ENCODE measurements at regions not wholly inside any gene's neighbourhood (a gene's known extent, or its start where the extent isn't known, plus 50 kb on each side); places are given as distances from the start of the nearest gene placed in this dataset.

DNA sequence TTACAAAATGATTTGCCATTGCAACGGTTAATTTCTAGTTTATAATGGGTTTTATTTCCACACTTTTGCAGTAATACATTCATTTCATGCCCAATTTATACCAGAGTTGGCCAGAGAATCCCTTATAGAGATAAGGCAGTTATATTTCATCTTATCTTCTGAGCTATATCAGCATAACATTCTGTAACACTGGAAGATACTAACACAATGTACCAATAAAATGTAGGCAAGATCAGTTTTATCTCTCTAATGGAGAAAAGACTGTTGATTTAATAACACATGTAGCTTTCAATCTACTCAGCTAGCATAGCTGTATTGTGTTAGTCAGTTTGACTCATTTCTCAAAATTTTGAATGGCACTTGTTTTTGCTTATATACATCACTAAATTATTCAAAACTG, 738.6 kb downstream of the TRAM1L1 start:
- Histone ChIP-seq H3K9me3 (no peaks in the 10 kb centered on the region), H3K27ac (replicated peaks in 1 of 4) (no peak overlapping the region), H3K4me3 (no peak overlapping the region), H3K4me1 (no peaks in the 10 kb centered on the region), H3K36me3 (no peaks in the 10 kb centered on the region), H3K27me3 (no peaks in the 10 kb centered on the region)
- no peak for TF ChIP-seq EP300 (IDR thresholded peaks at IDR 0.05)
- no peak for TF ChIP-seq POLR2AphosphoS5 (IDR thresholded peaks at IDR 0.05)
- no peak for TF ChIP-seq POLR2A (IDR thresholded peaks at IDR 0.05; ENCODE audit: low read depth)
- TF ChIP-seq, protein P1, sequence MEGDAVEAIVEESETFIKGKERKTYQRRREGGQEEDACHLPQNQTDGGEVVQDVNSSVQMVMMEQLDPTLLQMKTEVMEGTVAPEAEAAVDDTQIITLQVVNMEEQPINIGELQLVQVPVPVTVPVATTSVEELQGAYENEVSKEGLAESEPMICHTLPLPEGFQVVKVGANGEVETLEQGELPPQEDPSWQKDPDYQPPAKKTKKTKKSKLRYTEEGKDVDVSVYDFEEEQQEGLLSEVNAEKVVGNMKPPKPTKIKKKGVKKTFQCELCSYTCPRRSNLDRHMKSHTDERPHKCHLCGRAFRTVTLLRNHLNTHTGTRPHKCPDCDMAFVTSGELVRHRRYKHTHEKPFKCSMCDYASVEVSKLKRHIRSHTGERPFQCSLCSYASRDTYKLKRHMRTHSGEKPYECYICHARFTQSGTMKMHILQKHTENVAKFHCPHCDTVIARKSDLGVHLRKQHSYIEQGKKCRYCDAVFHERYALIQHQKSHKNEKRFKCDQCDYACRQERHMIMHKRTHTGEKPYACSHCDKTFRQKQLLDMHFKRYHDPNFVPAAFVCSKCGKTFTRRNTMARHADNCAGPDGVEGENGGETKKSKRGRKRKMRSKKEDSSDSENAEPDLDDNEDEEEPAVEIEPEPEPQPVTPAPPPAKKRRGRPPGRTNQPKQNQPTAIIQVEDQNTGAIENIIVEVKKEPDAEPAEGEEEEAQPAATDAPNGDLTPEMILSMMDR (IDR thresholded peaks at IDR 0.05), result no peak
- no peak for DNase-seq (ENCODE audit: extremely low spot score)
- 71% methylated on average over 1 of the region's 1 CpG for WGBS
- intact Hi-C loops (cut with DNase I), result no loop called here

- Histone ChIP-seq H3K27ac (replicated peaks in 1 of 4) (no peak overlapping the region), H3K9me3 (no peaks in the 10 kb centered on the region), H3K27me3 (no peaks in the 10 kb centered on the region), H3K4me1 (no peaks in the 10 kb centered on the region), H3K4me3 (no peak overlapping the region), H3K36me3 (no peaks in the 10 kb centered on the region)
- DNase-seq (ENCODE audit: extremely low spot score), result no peak
- WGBS, result 78% methylated on average over 2 of the region's 2 CpGs
- no peak for TF ChIP-seq POLR2AphosphoS5 (IDR thresholded peaks at IDR 0.05)
- TF ChIP-seq, protein P1 (IDR thresholded peaks at IDR 0.05), result no peak
- TF ChIP-seq EP300 (IDR thresholded peaks at IDR 0.05), result no peak
- TF ChIP-seq POLR2A (IDR thresholded peaks at IDR 0.05; ENCODE audit: low read depth), result no peak
- intact Hi-C loops (cut with DNase I), result no loop called here
Observed at GRCh38 chr4:116343809-116344208, 741.6 kb downstream of the TRAM1L1 start.

DNA sequence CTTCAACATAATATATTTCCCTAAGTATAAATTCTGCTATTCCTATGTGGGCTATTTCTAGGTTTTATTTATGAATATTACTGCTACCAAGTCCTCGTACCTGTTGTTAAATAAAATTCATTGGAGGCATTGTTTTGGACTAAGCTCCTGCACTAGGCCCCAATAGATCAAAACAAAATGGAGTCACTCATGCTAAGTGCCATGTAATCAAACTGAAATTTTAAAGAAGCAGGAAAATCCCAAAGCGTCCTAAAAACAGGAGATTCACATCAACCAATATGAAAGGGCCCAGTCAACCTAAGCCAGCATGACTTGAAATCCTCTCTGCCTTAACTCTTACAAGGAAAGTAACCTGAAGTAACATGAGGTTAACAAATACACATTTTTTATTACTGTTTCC, 743.2 kb downstream of the TRAM1L1 start:
- no peaks in the 10 kb centered on the region for H3K9me3 ChIP-seq

GRCh38 chr4:116332508-116332907, 752.9 kb downstream of the TRAM1L1 start:
- H3K9me3 ChIP-seq, result no peaks in the 10 kb centered on the region
- no peaks in the 10 kb centered on the region for H3K27me3 ChIP-seq
- H3K27ac ChIP-seq (replicated peaks in 1 of 4), result no peak overlapping the region
- H3K4me1 ChIP-seq, result no peaks in the 10 kb centered on the region
- H3K36me3 ChIP-seq, result no peaks in the 10 kb centered on the region
- TF ChIP-seq EP300 (IDR thresholded peaks at IDR 0.05), result no peak
- no peak for TF ChIP-seq POLR2A (IDR thresholded peaks at IDR 0.05; ENCODE audit: low read depth)
- TF ChIP-seq, protein P1 (IDR thresholded peaks at IDR 0.05), result no peak
- no peak for TF ChIP-seq POLR2AphosphoS5 (IDR thresholded peaks at IDR 0.05)
- intact Hi-C loops (cut with DNase I), result no loop called here
- no peak overlapping the region for H3K4me3 ChIP-seq
- DNase-seq (ENCODE audit: extremely low spot score), result no peak

More for the DNA sequence above, 743.2 kb downstream of the TRAM1L1 start:
- no peaks in the 10 kb centered on the region for H3K36me3 ChIP-seq
- H3K27me3 ChIP-seq, result no peaks in the 10 kb centered on the region
- H3K4me1 ChIP-seq, result no peaks in the 10 kb centered on the region
- intact Hi-C loops (cut with DNase I), result no loop called here
- no peak overlapping the region for H3K27ac ChIP-seq (replicated peaks in 1 of 4)
- TF ChIP-seq, protein P1 (IDR thresholded peaks at IDR 0.05), result no peak
- TF ChIP-seq EP300 (IDR thresholded peaks at IDR 0.05), result no peak
- no peak for TF ChIP-seq POLR2A (IDR thresholded peaks at IDR 0.05; ENCODE audit: low read depth)
- TF ChIP-seq POLR2AphosphoS5 (IDR thresholded peaks at IDR 0.05), result no peak
- H3K4me3 ChIP-seq, result no peak overlapping the region
- DNase-seq (ENCODE audit: extremely low spot score), result no peak
- 81% methylated on average over 2 of the region's 2 CpGs for WGBS

DNA sequence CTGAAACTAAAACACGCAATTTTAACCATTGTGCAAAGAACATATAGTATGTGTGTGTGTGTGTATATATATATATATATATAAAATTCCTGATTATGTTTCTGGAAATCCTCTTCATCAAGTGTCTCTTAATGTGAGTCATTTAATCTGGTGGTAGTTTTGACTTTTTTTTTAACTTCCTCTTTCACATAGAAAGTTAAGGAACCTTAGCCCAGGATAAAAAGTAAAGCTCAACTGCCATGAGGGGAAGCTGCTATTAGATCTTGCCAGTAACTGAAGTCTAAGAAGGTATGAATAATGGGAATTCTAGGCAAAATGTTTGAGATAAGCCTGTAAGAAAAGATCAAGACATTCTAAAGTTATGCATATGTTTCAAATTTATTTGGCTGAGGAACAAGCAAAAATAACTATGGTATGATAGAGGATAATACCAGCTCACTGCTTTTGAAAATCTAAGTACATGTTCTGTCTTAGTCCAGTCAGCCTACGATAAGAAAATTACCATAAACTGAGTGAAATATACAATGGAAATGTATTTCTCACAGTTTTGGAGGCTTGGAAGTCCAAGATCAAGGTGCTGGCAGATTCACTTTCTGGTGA, 757.0 kb downstream of the TRAM1L1 start:
- H3K36me3 ChIP-seq, result no peaks in the 10 kb centered on the region
- TF ChIP-seq, protein P1 (IDR thresholded peaks at IDR 0.05), result no peak
- TF ChIP-seq POLR2A (IDR thresholded peaks at IDR 0.05; ENCODE audit: low read depth), result no peak
- no peak for TF ChIP-seq POLR2AphosphoS5 (IDR thresholded peaks at IDR 0.05)
- no peak for TF ChIP-seq EP300 (IDR thresholded peaks at IDR 0.05)
- H3K4me3 ChIP-seq, result no peak overlapping the region
- H3K9me3 ChIP-seq, result no peaks in the 10 kb centered on the region
- 90% methylated on average over 2 of the region's 2 CpGs for WGBS
- H3K27me3 ChIP-seq, result no peaks in the 10 kb centered on the region
- H3K4me1 ChIP-seq, result no peaks in the 10 kb centered on the region
- intact Hi-C loops (cut with DNase I), result no loop called here
- H3K27ac ChIP-seq (replicated peaks in 1 of 4), result no peak overlapping the region
- no peak for DNase-seq (ENCODE audit: extremely low spot score)

All from esophagus muscularis mucosa (tissue), 4 donors.